HK-2 (cell line): ENCODE measurements at regions not wholly inside any gene's neighbourhood (a gene's known extent, or its start where the extent isn't known, plus 50 kb on each side); places are given as distances from the start of the nearest gene placed in this dataset.

ENCODE experiments used
- DNase-seq: peaks from one replicate; pipeline ENCODE4 v3.0.0-alpha.2; 2018; ENCODE audit not compliant: unreplicated experiment

GRCh38 chr4:31272331-31273061 lies 552.3 kb downstream of the PCDH7 start:
- no peak for DNase-seq

DNA sequence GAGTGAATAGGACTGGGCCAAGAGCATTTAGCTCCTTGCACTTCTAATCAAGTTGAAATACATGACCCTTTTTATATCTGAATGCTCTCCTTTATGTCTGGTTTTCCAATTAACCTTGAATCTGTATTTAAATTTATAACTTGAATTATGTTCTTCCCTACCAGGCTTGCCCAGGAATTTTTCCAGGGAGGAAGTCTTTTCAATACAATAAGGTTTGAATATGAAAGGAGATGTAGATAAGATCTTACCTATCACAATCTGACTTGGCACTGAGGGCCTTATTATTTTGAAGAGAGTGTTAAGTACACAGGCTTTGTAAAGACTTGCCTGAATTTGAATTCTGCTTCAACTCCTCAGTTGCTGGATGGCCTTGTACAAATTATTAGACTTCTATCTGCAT lies 555.7 kb downstream of the PCDH7 start:
- no peak for DNase-seq

DNA sequence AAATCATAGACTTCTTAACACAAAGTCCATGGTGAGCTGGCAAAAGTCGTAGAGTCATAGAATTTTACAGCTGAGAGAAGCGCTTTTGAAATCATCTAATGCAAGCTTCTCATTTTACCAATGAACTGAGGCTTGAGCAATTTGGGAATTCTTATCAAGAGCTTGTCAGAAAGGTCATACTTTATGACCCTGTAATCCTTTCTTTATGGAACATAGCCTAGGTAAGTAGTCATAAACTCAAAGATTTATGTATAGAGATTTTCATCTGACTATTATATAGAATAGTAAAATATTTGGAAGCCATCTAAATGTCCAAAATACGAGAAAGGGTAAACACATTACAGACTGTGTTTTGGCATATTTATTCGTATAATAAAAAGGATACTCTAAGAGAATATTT lies 563.5 kb downstream of the PCDH7 start:
- no peak for DNase-seq

- DNase-seq: no peak
These were observed 570.7 kb downstream of the PCDH7 start for GRCh38 chr4:31290836-31291235.

DNA sequence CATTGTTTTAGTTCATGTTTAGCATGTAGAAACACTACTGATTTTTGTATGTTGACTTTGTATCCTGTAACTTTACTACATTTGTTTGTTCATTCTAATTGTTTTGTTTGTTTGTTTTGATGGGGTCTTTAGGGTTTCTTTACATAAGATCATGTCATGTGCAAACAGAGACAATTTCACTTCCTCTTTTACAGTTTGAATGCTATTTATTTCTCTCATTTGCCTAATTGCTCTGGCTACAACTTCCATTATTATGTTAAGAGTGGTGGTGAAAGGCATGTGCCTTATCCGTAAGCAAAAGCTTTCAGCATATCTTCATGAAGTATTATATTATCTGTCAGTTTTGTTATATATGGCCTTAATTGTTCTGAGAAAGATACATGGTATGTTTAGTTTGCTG lies 571.1 kb downstream of the PCDH7 start:
- no peak for DNase-seq

GRCh38 chr4:31294655-31295480 lies 574.7 kb downstream of the PCDH7 start:
- DNase-seq: no peak

GRCh38 chr4:31298737-31299136 lies 578.6 kb downstream of the PCDH7 start:
- DNase-seq: no peak

DNA sequence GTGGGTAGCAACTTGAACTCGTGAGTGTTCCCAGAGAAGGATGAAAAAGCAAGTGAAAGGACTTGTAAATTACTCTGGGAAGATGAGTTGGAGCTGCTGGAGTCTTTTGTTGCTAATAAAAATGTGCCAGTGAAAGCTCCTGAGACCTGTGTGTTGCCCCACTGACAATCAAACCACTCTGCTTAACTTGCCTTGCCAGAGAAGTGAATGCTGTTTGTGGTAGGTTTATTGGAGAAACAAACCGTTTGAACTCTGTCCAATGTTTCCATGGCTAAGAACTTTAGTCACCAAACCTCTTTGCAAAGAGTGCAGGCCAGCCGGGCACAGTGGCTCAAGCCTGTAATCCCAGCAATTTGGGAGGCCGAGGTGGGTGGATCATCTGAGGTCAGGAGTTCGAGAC lies 586.9 kb downstream of the PCDH7 start:
- DNase-seq: no peak

GRCh38 chr4:31324814-31325213 lies 604.6 kb downstream of the PCDH7 start:
- DNase-seq: no peak

DNA sequence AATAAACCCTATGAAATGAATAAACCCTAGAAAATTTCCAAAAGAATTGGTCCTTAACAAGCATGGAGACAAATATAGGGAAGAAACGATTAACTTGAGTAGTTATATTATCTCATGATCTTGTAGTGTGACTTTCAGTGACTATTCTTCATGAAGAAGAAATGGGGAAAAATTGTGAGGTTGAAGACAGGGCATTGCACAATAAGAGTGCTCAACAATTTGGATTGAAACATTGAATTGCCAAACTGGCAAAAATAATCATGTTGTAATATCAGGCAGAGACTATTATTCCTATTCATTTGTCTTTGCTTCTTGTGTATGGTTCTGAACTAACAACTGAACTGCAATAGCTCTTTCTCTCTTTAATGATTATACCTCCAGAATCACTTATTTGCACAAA lies 605.1 kb downstream of the PCDH7 start:
- no peak for DNase-seq

DNA sequence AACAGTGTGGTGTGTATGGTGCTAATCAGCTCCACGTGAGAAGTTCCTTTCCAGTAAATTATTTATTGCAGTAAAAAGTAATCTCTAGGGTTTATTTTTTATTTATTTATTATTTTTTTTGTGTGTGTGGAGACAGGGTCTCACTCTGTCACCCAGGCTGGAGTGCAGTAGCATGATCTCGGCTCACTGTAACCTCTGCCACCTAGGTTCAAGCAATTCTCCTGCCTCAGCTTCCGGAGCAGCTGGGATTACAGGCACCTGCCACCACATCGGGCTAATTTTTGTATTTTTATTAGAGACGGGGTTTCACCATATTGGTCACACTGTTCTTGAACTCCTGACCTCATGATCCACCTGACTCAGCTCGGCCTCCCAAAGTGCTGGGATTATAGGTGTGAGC lies 606.9 kb downstream of the PCDH7 start:
- DNase-seq: no peak

DNA sequence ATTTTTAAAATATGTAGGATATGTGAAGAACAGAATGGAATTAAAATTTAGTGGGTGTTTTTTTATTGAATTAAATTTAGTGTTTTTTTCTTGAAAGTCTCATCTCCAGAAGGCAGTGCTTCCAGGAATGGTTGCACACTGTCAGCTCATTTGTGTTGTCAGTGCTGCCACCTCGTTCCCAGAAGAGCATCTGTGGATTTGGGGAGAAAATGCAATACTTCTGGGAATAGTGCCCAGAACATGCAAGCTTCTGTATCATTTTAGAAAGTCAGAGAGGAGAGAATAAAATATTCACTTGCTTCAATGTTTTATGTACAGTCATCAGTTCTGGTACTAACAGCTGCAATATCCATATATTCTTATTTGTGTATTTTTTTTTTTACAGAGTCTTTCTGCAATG lies 608.8 kb downstream of the PCDH7 start:
- no peak for DNase-seq

DNA sequence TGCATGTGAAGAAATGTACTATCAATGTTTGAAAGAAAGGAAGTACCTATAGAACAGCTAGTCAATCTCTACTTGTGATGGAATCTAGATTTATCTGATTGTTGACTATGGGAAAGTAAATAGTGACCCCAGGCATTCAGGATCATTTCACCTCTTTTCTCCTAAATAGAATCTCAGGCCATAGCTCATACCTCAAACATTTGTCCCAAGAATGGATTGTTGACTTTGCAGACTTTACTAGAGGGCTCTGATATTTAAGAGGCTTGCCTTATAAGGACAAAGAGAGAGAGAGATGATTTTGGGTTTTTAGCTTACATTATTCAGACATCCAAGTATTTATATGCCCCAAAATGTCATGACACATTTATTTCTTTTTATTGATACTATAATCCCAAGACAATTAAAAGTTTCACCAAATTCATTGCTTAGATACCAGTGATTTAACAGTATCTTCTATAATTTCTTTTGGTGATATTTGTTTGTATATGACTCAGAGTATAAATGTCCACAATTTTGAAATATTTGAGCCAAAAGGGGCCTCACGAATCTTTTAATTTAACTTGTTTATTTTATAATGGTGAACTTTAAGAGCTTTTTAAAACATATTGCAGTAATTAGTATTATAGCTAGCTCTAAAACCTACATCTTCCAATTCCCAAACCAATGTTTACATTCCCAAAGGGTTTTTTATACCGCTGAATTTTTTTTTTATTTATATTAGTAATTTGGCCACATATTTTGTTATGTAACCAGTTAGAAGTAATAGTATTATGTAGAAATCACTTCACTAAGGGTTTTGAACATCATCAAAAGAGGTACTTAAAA lies 614.1 kb downstream of the PCDH7 start:
- DNase-seq: no peak

DNA sequence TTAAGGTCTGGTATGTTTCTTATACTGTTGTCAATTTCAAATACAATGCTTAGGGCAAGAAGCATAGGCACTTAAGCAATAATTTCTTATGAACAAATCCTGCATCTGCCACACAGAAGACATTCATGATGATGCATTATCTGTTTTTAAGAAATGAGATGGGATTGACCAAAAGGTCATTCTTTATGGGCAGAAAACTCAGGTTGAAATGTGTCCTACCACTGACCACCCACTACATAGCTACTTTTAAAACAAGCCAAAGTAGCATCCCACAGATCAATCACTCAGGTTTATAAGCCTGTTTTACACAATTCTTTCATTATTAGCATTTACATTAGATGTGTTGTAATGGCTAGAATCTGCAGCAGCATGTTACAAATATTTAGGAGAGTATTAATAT lies 617.8 kb downstream of the PCDH7 start:
- no peak for DNase-seq

GRCh38 chr4:31341601-31342359 lies 621.6 kb downstream of the PCDH7 start:
- no peak for DNase-seq

GRCh38 chr4:31343061-31343460 lies 622.9 kb downstream of the PCDH7 start:
- no peak for DNase-seq

DNA sequence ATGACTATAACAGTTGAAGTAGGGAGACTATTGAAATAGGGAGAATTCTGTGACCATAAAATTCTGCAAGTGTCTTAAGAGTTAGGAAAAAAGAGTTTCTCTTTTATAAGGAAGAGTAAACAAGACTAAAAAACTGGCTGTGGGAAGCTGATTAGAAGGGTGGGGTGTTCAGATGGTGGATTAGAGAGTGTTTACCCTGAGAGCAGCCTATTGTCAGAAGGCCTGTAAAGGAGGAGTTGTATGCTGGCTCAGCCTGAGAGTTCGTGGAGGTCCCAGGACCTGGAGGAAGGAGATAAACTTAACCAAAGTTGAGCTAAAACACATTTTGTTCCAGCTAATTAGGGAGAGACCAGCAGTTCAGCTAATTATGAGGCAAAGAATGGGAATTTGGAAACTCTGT lies 629.7 kb downstream of the PCDH7 start:
- no peak for DNase-seq

GRCh38 chr4:31351695-31352094 lies 631.5 kb downstream of the PCDH7 start:
- no peak for DNase-seq

- DNase-seq: no peak
These were observed 636.7 kb downstream of the PCDH7 start for GRCh38 chr4:31356839-31357238.

DNA sequence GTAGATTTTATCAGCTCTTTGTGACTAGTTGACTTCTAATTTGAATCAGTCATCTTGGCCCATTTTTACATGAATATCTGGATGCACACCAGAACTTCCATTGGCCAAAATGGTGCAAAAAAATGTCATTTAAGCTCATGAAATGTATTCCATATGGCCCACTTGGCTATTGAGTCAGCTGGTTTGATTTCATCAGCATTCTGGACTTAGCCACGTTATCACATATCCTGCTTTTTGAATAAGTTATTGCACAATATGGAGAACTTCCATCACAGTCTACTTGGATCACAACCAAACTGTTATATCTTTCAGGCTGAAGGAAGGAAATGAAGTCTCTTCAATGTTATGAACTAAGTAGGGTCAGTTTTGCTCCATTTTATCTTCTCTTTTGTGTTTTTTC lies 640.6 kb downstream of the PCDH7 start:
- DNase-seq: no peak

DNA sequence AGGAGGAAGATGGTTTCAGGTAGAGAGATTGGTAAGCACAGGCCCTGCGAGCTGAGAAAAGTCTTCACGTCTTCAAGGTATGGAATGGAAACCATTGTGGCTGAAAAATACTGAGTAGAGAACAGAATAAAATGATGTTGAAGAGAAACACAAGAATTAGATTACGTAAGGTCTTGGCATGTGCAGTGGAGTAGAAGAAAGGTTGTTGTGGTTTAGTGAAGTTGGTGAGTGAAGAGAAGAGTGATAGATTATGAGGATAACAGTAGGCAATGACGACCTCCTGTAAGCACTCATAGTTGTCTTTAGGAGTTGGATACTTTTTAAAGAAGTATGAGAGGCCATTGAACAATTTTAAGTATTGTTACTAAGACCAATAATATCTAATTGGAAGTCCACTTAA lies 642.6 kb downstream of the PCDH7 start:
- DNase-seq: no peak
